Adrenal gland (tissue), 9 donors: ENCODE measurements at regions not wholly inside any gene's neighbourhood (a gene's known extent, or its start where the extent isn't known, plus 50 kb on each side); places are given as distances from the start of the nearest gene placed in this dataset.
"Not testable (repeated sequence)": the region's sequence is repeated elsewhere in the genome, so short reads cannot be mapped to it uniquely, and the experiment has no call there.

Experiments used
- DNase-seq, 7 donors: peaks; one replicate each; pipeline ENCODE4 v3.0.0-alpha.2; 2019 to 2020
- H3K27ac ChIP-seq, 5 donors: fragments of 200-600 bp; sonication (generic) in 4 of 5; 1 replicate in 3 of 5; 2 replicates in 2 of 5; pipeline versions ENCODE4 v1.5.1 to v1.8.0; 2016 to 2020; ENCODE audit warnings: mild to moderate bottlenecking in 1 of 5
- H3K27me3 ChIP-seq: fragments of 200-600 bp; 2 replicates; pipeline ENCODE4 v1.8.0; 2021
- H3K36me3 ChIP-seq, 2 donors: fragments of 200-600 bp; replicated peaks in 1 of 2; 1 replicate in 1 of 2; 2 replicates in 1 of 2; pipeline versions ENCODE4 v1.5.1 to v1.8.0; 2018 to 2022
- H3K4me1 ChIP-seq, 2 donors: fragments of 200-600 bp; replicated peaks in 1 of 2; 1 replicate in 1 of 2; 2 replicates in 1 of 2; pipeline versions ENCODE4 v1.5.1 to v1.8.0; 2018 to 2021
- H3K4me3 ChIP-seq, 4 donors: fragments of 200-600 bp; sonication (generic) in 3 of 4; one replicate each; pipeline ENCODE4 v1.5.1; 2016 to 2018
- H3K9me3 ChIP-seq, 3 donors: fragments of 200-600 bp; sonication (generic) in 1 of 3; replicated peaks in 1 of 3; 1 replicate in 2 of 3; 2 replicates in 1 of 3; pipeline versions ENCODE4 v1.5.1 to v1.8.0; 2016 to 2021
- WGBS, 4 donors: extraction: QIAGEN DNeasy Blood & Tissue Kit in 2 of 4; methylation state at CpG; one replicate each; pipeline versions ENCODE4 v1.1.5 to v1.1.7; 2013 to 2017; 5-methylcytosine and 5-hydroxymethylcytosine counted together
- intact Hi-C, 2 donors: fragments of 100-400 bp; cut with DNase I; formaldehyde crosslinking; loops; one replicate each; pipeline versions ENCODE4 v1.14.1 to v1.15.0; 2022 to 2023
- donor health status: healthy with polysubstance abuse.
- donor health status: Bipolar disorder and iron deficiency.
- donor health status: DM: yes; HTN: yes; CAD: no.
- donor health status: DM: no; HTN: no; CAD: no.
- donor health status: DM: no; HTN: no; CAD: no.

- WGBS, 4 donors: 89 to 92% (median 90%) methylated on average over 5 of the region's 5 CpGs
- H3K4me3 ChIP-seq, H3K36me3 ChIP-seq, intact Hi-C loops, DNase-seq, H3K9me3 ChIP-seq, H3K4me1 ChIP-seq, H3K27me3 ChIP-seq, H3K27ac ChIP-seq: not testable (repeated sequence)
Observed at GRCh38 chr9:94387338-94388010, 59.0 kb upstream of the NUTM2F start.

- H3K9me3 ChIP-seq, H3K4me3 ChIP-seq, intact Hi-C loops, DNase-seq, H3K27me3 ChIP-seq, H3K4me1 ChIP-seq, H3K36me3 ChIP-seq, H3K27ac ChIP-seq: not testable (repeated sequence)
- WGBS, 4 donors: 95 to 100% (median 97%) methylated on average over 2 of the region's 2 CpGs
Observed at GRCh38 chr9:94388011-94388406, 59.6 kb upstream of the NUTM2F start.

- H3K4me1 ChIP-seq, DNase-seq, H3K27ac ChIP-seq, H3K36me3 ChIP-seq, H3K27me3 ChIP-seq, H3K9me3 ChIP-seq, intact Hi-C loops, H3K4me3 ChIP-seq: not testable (repeated sequence)
- WGBS, 4 donors: 84 to 100% (median 92%) methylated on average over 2 to 4 of the region's 5 CpGs
Observed at GRCh38 chr9:94390425-94391098, 62.1 kb upstream of the NUTM2F start.

- H3K4me3 ChIP-seq, H3K4me1 ChIP-seq, H3K27ac ChIP-seq, H3K27me3 ChIP-seq, intact Hi-C loops, H3K9me3 ChIP-seq, H3K36me3 ChIP-seq, DNase-seq: not testable (repeated sequence)
- no CpG with 5 or more reads among the region's 2 CpGs for WGBS, 4 donors
Observed at GRCh38 chr9:94392971-94393624, 64.7 kb upstream of the NUTM2F start.

- intact Hi-C loops, H3K4me1 ChIP-seq, H3K9me3 ChIP-seq, H3K27me3 ChIP-seq, H3K4me3 ChIP-seq, H3K27ac ChIP-seq, H3K36me3 ChIP-seq, DNase-seq: not testable (repeated sequence)
- 69 to 88% (median 79%) methylated on average over 3 of the region's 3 CpGs for WGBS, 4 donors
Observed at GRCh38 chr9:94397766-94398379, 69.4 kb upstream of the NUTM2F start.

- 82 to 88% (median 85%) methylated on average over 4 of the region's 4 CpGs for WGBS, 4 donors
- H3K27ac ChIP-seq, DNase-seq, H3K4me3 ChIP-seq, H3K9me3 ChIP-seq, H3K36me3 ChIP-seq, H3K4me1 ChIP-seq, intact Hi-C loops, H3K27me3 ChIP-seq: not testable (repeated sequence)
Observed at GRCh38 chr9:94400461-94400860, 72.0 kb upstream of the NUTM2F start.

- H3K9me3 ChIP-seq, intact Hi-C loops, H3K4me1 ChIP-seq, DNase-seq, H3K4me3 ChIP-seq, H3K36me3 ChIP-seq, H3K27ac ChIP-seq, H3K27me3 ChIP-seq: not testable (repeated sequence)
- 100% methylated on average over 1 of the region's 1 CpG for WGBS, 4 donors
Observed at GRCh38 chr9:94402795-94403194, 74.4 kb upstream of the NUTM2F start.

GRCh38 chr9:94403571-94403970 lies 75.1 kb upstream of the NUTM2F start:
- H3K4me1 ChIP-seq, H3K9me3 ChIP-seq, H3K4me3 ChIP-seq, H3K27me3 ChIP-seq, intact Hi-C loops, H3K36me3 ChIP-seq, DNase-seq: not testable (repeated sequence)
- WGBS, 4 donors: 91 to 97% (median 96%) methylated on average over 2 to 3 of the region's 3 CpGs
- peak overlapping the region in 1 of 5 donors; percentile 22 for H3K27ac ChIP-seq

GRCh38 chr9:94413665-94414064 lies 85.2 kb upstream of the NUTM2F start:
- intact Hi-C loops, H3K27ac ChIP-seq, H3K4me3 ChIP-seq, H3K36me3 ChIP-seq, H3K9me3 ChIP-seq, H3K27me3 ChIP-seq, DNase-seq, H3K4me1 ChIP-seq: not testable (repeated sequence)
- 42 to 71% (median 52%) methylated on average over 2 of the region's 2 CpGs for WGBS, 4 donors

GRCh38 chr9:94415111-94415510 lies 86.7 kb upstream of the NUTM2F start:
- 94 to 97% (median 95%) methylated on average over 5 of the region's 5 CpGs for WGBS, 4 donors
- H3K4me1 ChIP-seq, H3K4me3 ChIP-seq, H3K9me3 ChIP-seq, DNase-seq, intact Hi-C loops, H3K27me3 ChIP-seq, H3K36me3 ChIP-seq, H3K27ac ChIP-seq: not testable (repeated sequence)

GRCh38 chr9:94420098-94420497 lies 91.7 kb upstream of the NUTM2F start:
- H3K4me1 ChIP-seq, H3K27ac ChIP-seq, H3K4me3 ChIP-seq, H3K9me3 ChIP-seq, H3K36me3 ChIP-seq, intact Hi-C loops, H3K27me3 ChIP-seq: not testable (repeated sequence)
- DNase-seq: peak in 3 of 7 donors; percentile 9 to 19 (median 19)
- WGBS, 4 donors: 61 to 87% (median 69%) methylated on average over 5 of the region's 5 CpGs
